Lung (tissue), 11 donors: ENCODE measurements at regions not wholly inside any gene's neighbourhood (a gene's known extent, or its start where the extent isn't known, plus 50 kb on each side); places are given as distances from the start of the nearest gene placed in this dataset.
A peak's percentile ranks its signal among the peaks of the same experiment; 100 is the strongest.

Source experiments
- ATAC-seq: fragments of 200-7000 bp; cut with Tn5 transposase; one replicate; pipeline ENCODE4 v1.9.1; 2020; ENCODE audit warnings: moderate number of reproducible peaks; ENCODE audit not compliant: insufficient read depth, low FRiP score
- DNase-seq, 3 donors: peaks; one replicate each; pipeline ENCODE4 v3.0.0-alpha.2; 2013 to 2017
- H3K27ac ChIP-seq, 2 donors: one replicate each; pipeline ENCODE4 v1.5.1; 2013; ENCODE audit warnings: mild to moderate bottlenecking in 2 of 2, moderate library complexity in 2 of 2, control low read depth in 1 of 2, inconsistent platforms in 1 of 2, low read depth in 1 of 2, low read length in 1 of 2
- H3K27me3 ChIP-seq, 3 donors: one replicate each; pipeline ENCODE4 v1.5.1; 2013; ENCODE audit warnings: low read length in 2 of 3; ENCODE audit not compliant: control insufficient read depth in 3 of 3, insufficient read depth in 3 of 3
- H3K36me3 ChIP-seq, 4 donors: one replicate each; pipeline ENCODE4 v1.5.1; 2013; ENCODE audit warnings: low read length in 4 of 4, mild to moderate bottlenecking in 1 of 4, moderate library complexity in 1 of 4; ENCODE audit not compliant: control insufficient read depth in 4 of 4, insufficient read depth in 4 of 4
- H3K4me1 ChIP-seq, 5 donors: one replicate each; pipeline ENCODE4 v1.5.1; 2013; ENCODE audit warnings: low read length in 5 of 5, mild to moderate bottlenecking in 2 of 5, moderate library complexity in 1 of 5; ENCODE audit not compliant: control insufficient read depth in 5 of 5, insufficient read depth in 5 of 5
- H3K4me3 ChIP-seq: one replicate; pipeline ENCODE4 v1.5.1; 2013; ENCODE audit warnings: mild to moderate bottlenecking, control low read depth, moderate library complexity
- H3K9ac ChIP-seq, 2 donors: one replicate each; pipeline ENCODE4 v1.5.1; 2013; ENCODE audit warnings: low read length in 2 of 2, control low read depth in 1 of 2; ENCODE audit not compliant: insufficient read depth in 1 of 2
- H3K9me3 ChIP-seq, 4 donors: one replicate each; pipeline ENCODE4 v1.5.1; 2013; ENCODE audit warnings: low read length in 3 of 4, mild to moderate bottlenecking in 1 of 4, moderate library complexity in 1 of 4; ENCODE audit not compliant: control insufficient read depth in 4 of 4, insufficient read depth in 3 of 4
- CTCF ChIP-seq: IDR thresholded peaks from 2 replicates; pipeline ENCODE4 v1.5.1; 2012; ENCODE audit warnings: mild to moderate bottlenecking; ENCODE audit errors: control extremely low read depth, extremely low read depth
- WGBS, 2 donors: extraction: QIAGEN DNeasy Blood & Tissue Kit; methylation state at CpG; one replicate each; pipeline ENCODE4 v1.1.7; 2013; 5-methylcytosine and 5-hydroxymethylcytosine counted together
- donor health status: control.
- donor health status: control.
- donor health status: Bipolar disorder and iron deficiency.
- donor health status: healthy.
- donor health status: DM: yes; HTN: yes; CAD: no.

GRCh38 chr7:67773081-67773480, 776.4 kb downstream of the TYW1 start:
- Histone ChIP-seq H3K4me3 (no peak overlapping the region), H3K36me3 (no peaks in the 10 kb centered on the region), H3K27me3 (no peaks in the 10 kb centered on the region), H3K9me3 (peaks cover 0 to 9% (median 0%) of the 10 kb centered on the region in 4 donors), H3K27ac (no peak overlapping the region), H3K4me1 (peaks cover 0 to 8% (median 0%) of the 10 kb centered on the region in 5 donors), H3K9ac (no peak overlapping the region)
- TF ChIP-seq CTCF, result no peak
- ATAC-seq (no peak), DNase-seq (peak in 2 of 3 donors; percentile 10 to 17)
- 63 to 69% methylated on average over 6 of the region's 6 CpGs for WGBS, 2 donors

- 52 to 67% methylated on average over 3 of the region's 3 CpGs for WGBS, 2 donors
- peak in 1 of 3 donors; percentile 7 for DNase-seq
- H3K36me3 ChIP-seq, result no peaks in the 10 kb centered on the region
- H3K9ac ChIP-seq, result no peak overlapping the region
- ATAC-seq, result no peak
- no peak for TF ChIP-seq CTCF
- H3K4me3 ChIP-seq, result no peak overlapping the region
- H3K27ac ChIP-seq, result no peak overlapping the region
- peaks cover 0 to 3% (median 1%) of the 10 kb centered on the region in 4 donors for H3K9me3 ChIP-seq
- peaks cover 0 to 3% (median 0%) of the 10 kb centered on the region in 5 donors for H3K4me1 ChIP-seq
- H3K27me3 ChIP-seq, result no peaks in the 10 kb centered on the region
Observed at GRCh38 chr7:67777119-67777518, 780.5 kb downstream of the TYW1 start.

GRCh38 chr7:67781841-67782240, 785.2 kb downstream of the TYW1 start:
- 79% methylated on average over 7 of the region's 7 CpGs for WGBS, 2 donors
- H3K4me1 ChIP-seq, result no peaks in the 10 kb centered on the region
- no peak overlapping the region for H3K4me3 ChIP-seq
- H3K27ac ChIP-seq, result no peak overlapping the region
- no peak for DNase-seq
- no peaks in the 10 kb centered on the region for H3K36me3 ChIP-seq
- ATAC-seq, result no peak
- H3K9ac ChIP-seq, result no peak overlapping the region
- peaks cover 0 to 2% (median under 1%) of the 10 kb centered on the region in 4 donors for H3K9me3 ChIP-seq
- peaks cover 0 to 5% (median 0%) of the 10 kb centered on the region in 3 donors for H3K27me3 ChIP-seq
- TF ChIP-seq CTCF, result no peak

GRCh38 chr7:67786021-67786420, 789.4 kb downstream of the TYW1 start:
- DNase-seq (no peak), ATAC-seq (no peak)
- Histone ChIP-seq H3K27ac (no peak overlapping the region), H3K36me3 (no peaks in the 10 kb centered on the region), H3K4me3 (no peak overlapping the region), H3K9me3 (peaks cover 0 to 9% (median 0%) of the 10 kb centered on the region in 4 donors), H3K27me3 (peaks cover 0 to 5% (median 0%) of the 10 kb centered on the region in 3 donors), H3K9ac (no peak overlapping the region), H3K4me1 (no peaks in the 10 kb centered on the region)
- TF ChIP-seq CTCF, result no peak
- WGBS, 2 donors, result 87 to 89% methylated on average over 6 of the region's 6 CpGs
